Erythroblast (primary cell): ENCODE measurements at regions not wholly inside any gene's neighbourhood (a gene's known extent, or its start where the extent isn't known, plus 50 kb on each side); places are given as distances from the start of the nearest gene placed in this dataset.

ENCODE experiments used
- GATA1 ChIP-seq: IDR thresholded peaks from 2 replicates; pipeline ENCODE4 v1.6.1; 2011; ENCODE audit warnings: low read depth, mild to moderate bottlenecking, control low read depth, low read length, moderate library complexity
- POLR2A ChIP-seq: IDR thresholded peaks from 2 replicates; pipeline ENCODE4 v1.6.1; 2011; ENCODE audit warnings: mild to moderate bottlenecking, low read length

- TF ChIP-seq POLR2A (no peak), GATA1 (no peak)
Measured at GRCh38 chr6:93139408-93140081, 279.8 kb downstream of the EPHA7 start.
